HG03378 (cell line): ENCODE measurements at regions not wholly inside any gene's neighbourhood (a gene's known extent, or its start where the extent isn't known, plus 50 kb on each side); places are given as distances from the start of the nearest gene placed in this dataset.
"Not testable (repeated sequence)": the region's sequence is repeated elsewhere in the genome, so short reads cannot be mapped to it uniquely, and the experiment has no call there.

ENCODE experiments used
- ATAC-seq: cut with Tn5 transposase; IDR thresholded peaks from one replicate; pipeline ENCODE4 v1.9.1; 2021; ENCODE audit warnings: mild to moderate bottlenecking, moderate library complexity; ENCODE audit not compliant: unreplicated experiment

DNA sequence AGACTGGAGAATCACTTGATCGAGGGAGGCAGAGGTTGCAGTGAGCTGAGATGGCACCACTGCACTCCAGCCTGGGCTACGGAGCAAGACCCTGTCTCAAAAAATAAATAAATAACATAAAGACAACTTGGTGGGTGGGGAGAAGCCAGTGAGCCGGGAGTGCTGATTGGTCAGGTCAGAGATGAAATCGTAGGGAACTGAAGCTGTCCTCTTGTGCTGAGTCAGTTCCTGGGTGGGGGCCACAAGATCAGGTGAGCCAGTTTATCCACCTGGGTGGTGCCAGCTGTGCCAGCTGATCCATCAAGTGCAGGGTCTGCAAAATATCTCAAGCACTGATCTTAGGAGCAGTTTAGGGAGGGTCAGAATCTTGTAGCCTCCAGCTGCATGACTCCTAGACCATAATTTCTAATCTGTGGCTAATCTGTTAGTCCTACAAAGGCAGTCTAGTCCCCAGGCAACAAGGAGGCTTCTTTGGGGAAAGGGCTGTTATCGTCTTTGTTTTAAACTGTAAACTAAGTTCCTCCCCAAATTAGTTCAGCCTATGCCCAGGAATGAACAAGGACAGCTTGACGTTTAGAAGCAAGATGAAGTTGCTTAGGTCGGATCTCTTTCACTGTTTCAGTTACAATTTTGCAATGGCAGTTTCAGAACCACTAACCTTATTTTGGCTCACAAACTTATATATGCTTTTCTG, 221.5 kb upstream of the MYLIP start:
- ATAC-seq = not testable (repeated sequence)

GRCh38 chr6:15906420-15907016, 222.4 kb upstream of the MYLIP start:
- no peak for ATAC-seq

DNA sequence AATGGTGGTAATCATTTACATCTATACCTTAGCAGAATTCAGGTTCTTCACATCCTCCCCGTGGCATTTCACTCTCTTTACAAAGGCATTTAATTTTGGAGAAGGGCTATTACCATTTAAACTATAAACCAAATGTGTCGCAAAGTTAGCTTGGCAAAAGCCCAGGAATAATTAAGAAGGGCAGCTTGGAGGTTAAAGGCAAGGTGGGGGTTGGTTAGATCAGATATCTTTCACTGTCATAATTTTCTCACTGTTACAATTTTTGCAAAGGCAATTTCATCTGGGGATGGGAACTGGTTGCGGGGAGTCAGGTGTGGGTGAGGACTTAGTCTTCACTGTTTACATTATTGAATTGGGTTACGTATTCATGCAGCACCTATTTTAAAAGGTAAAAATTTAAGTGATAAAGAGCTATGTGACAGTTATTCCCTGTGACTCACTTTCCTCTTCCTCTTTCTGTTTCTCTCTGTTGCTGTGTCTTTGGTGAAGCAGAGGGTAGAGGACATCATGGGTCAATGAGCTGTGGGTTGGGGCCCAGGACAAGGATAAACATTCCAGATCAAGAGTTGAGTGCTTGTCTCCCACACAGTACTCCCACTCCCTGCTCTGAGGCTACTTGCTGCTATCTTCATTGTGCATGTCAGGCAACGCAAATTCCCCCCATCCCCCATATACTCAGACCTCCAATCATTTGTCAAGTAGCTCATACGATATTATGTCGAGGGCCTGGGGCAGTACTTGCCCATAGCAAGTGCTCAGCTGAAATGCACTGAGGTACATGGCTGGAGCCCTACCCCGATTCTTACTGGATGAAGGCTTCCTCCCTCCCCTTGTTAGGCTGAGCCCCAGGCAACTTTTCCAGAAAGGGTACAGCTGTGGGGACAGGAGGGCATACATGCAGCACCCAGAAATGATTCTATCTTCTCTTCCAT, 223.1 kb upstream of the MYLIP start:
- no peak for ATAC-seq

DNA sequence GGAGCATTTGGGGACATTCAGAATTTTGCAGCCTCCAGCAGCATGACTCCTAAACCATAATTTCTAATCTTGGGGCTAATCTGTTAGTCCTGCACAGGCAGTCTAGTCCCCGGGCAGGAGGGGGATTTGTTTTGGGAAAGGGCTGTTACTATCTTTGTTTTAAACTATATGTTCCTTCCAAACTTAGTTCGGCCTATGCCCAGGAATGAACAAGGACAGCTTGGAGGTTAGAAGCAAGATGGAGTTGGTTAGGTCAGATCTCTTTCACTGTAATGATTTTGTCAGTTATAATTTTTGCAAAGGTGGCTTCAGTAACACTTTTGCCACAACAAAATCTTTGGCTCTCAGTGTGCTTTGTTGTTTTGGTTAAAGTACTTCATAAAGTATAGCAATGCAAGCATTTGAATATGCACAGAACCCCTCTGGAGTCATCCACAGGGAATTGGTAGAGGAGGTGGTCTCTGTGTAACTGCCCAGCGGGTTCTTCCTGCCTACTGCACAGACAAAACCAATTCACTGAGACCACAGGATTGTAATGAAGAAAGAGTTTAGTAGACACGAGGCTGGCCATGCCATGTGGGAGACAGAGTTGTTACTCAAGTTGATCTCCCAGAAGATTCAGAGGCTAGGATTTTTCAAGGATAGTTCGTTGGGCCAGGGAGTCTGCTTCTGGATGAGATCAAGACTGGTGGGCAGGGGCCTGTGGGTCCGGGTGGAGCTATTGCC, 224.1 kb upstream of the MYLIP start:
- ATAC-seq = no peak

GRCh38 chr6:15901141-15902115, 227.5 kb upstream of the MYLIP start:
- peak; percentile 89 for ATAC-seq

- no peak for ATAC-seq
These were observed 230.2 kb upstream of the MYLIP start for GRCh38 chr6:15898693-15899092.

- ATAC-seq = no peak
These were observed 231.6 kb upstream of the MYLIP start for GRCh38 chr6:15897063-15897876.

DNA sequence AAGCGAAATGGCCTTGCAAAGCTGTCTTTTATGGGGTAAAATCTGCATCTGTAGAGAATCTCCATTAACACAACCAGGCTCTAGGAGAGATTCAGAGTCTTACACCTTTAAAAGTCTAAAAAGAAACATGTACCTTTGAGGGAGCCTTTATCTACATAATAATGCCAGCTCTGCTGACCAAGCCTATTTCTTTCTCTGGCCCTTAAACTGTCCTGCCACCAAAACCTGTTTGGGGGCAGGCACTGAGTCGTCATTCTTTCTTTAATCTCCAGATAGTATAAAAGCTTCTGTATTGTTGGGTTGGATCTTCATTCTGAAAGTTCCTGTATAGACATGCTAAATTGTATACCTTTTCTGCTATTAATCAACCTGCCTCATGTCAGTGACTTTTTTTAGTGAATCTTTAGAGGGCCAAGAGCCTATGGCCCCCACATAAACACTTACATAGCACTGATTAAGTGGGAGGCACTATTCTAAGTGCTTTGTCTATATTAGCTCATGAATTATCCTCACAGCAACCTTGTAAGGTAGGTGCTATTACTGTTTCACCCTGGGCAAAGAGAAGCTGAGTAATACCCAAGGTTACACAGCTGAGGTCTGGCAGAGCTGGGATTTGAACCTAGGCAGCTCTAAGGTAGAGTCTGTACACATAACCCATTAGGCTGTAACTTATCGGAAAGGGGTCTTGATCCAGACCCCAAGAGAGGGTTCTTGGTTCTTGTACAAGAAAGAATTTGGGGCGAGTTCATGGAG, 232.3 kb upstream of the DTNBP1 start:
- no peak for ATAC-seq

GRCh38 chr6:15893556-15894253, 230.9 kb upstream of the DTNBP1 start:
- no peak for ATAC-seq

DNA sequence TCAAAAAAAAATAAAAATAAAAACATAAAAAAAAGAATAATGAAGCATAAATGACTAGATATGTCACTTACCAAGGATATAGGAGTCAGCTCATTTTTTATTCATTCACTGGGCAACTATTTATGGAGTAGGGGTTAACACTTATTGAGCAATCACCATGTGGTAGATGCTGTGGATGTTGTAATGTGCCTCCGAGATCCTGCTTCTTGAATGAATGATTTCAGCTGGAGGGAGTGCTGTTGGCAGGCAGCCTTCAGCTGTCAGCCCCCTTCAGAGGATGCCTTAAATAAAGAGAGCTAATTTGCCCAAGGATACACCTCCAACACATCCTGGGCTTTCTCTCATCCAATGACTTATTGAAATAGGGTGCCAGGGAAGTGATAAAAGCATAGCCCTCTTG, 229.5 kb upstream of the DTNBP1 start:
- ATAC-seq = no peak

- no peak for ATAC-seq
These were observed 226.3 kb upstream of the DTNBP1 start for GRCh38 chr6:15888798-15889772.

GRCh38 chr6:15887491-15888461, 224.9 kb upstream of the DTNBP1 start:
- peak; percentile 61 for ATAC-seq

DNA sequence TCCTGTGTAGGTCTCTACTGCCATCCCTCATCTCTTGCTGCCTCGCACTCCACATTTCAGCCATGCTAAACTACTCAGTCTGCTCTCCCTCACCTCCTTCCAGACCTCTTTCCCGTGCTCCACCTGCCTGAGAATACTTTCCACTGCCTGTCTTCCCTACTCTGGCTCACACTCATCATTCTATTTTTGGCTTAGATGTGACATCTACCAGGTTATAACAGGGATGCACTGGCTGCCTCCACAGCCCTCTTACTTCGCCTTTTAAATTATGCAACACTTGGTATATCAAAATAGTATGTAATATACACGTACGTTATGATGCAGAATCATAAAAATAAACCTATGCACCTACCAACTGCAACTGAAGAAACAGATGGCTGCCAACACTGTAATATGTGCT, 222.8 kb upstream of the DTNBP1 start:
- no peak for ATAC-seq

- not testable (repeated sequence) for ATAC-seq
These were observed 220.8 kb upstream of the DTNBP1 start for GRCh38 chr6:15883593-15883992.

- ATAC-seq = no peak
These were observed 220.1 kb upstream of the DTNBP1 start for GRCh38 chr6:15882915-15883314.
